Kidney (tissue), 13 donors: ENCODE measurements at regions not wholly inside any gene's neighbourhood (a gene's known extent, or its start where the extent isn't known, plus 50 kb on each side); places are given as distances from the start of the nearest gene placed in this dataset.

ENCODE experiments used
- DNase-seq, 5 donors: peaks; one replicate each; pipeline ENCODE4 v3.0.0-alpha.2; 2013 to 2020
- FAIRE-seq: peaks from 2 replicates; lab custom pipeline; 2012; peaks lifted over from hg19 to GRCh38; lab: Jason Lieb, UNC
- H3K27ac ChIP-seq, 2 donors: one replicate each; pipeline ENCODE4 v1.7.0; 2013; ENCODE audit warnings: low read depth in 2 of 2, low read length in 2 of 2, inconsistent platforms in 1 of 2
- H3K27me3 ChIP-seq: one replicate; pipeline ENCODE4 v1.7.1; 2013; ENCODE audit warnings: low read length, inconsistent platforms; ENCODE audit not compliant: control insufficient read depth, insufficient read depth
- H3K36me3 ChIP-seq, 3 donors: one replicate each; pipeline versions ENCODE4 v1.7.0 to v1.7.1; 2013; ENCODE audit warnings: low read length in 3 of 3, control low read depth in 1 of 3, inconsistent platforms in 1 of 3; ENCODE audit not compliant: insufficient read depth in 3 of 3, control insufficient read depth in 2 of 3
- H3K4me1 ChIP-seq, 3 donors: one replicate each; pipeline versions ENCODE4 v1.7.0 to v1.7.1; 2013; ENCODE audit warnings: low read length in 3 of 3, inconsistent platforms in 1 of 3, low read depth in 1 of 3; ENCODE audit not compliant: control insufficient read depth in 2 of 3, insufficient read depth in 2 of 3
- H3K4me3 ChIP-seq, 3 donors: one replicate each; pipeline versions ENCODE4 v1.7.0 to v1.8.1; 2013; ENCODE audit warnings: low read length in 3 of 3, control low read depth in 1 of 3, inconsistent platforms in 1 of 3
- H3K9ac ChIP-seq, 3 donors: one replicate each; pipeline versions ENCODE4 v1.7.0 to v1.7.1; 2013; ENCODE audit warnings: low read length in 3 of 3, control low read depth in 1 of 3, inconsistent platforms in 1 of 3
- H3K9me3 ChIP-seq, 3 donors: one replicate each; pipeline versions ENCODE4 v1.7.0 to v1.7.1; 2013; ENCODE audit warnings: low read length in 3 of 3, control low read depth in 1 of 3, inconsistent platforms in 1 of 3; ENCODE audit not compliant: control insufficient read depth in 2 of 3, insufficient read depth in 1 of 3
- intact Hi-C: fragments of 100-400 bp; cut with DNase I; formaldehyde crosslinking; loops from one replicate; pipeline ENCODE4 v1.11.1; 2022
- TF ChIP-seq, protein P1 (sequence below): IDR thresholded peaks from 3 replicates; pipeline ENCODE4 v1.5.1; 2012; ENCODE audit warnings: mild to moderate bottlenecking, moderate library complexity, borderline replicate concordance; ENCODE audit not compliant: insufficient read depth; ENCODE audit errors: extremely low read depth
- donor health status: control.
- donor health status: control.
- donor health status: control.
- donor health status: control.
- donor health status: control.
- donor health status: DM: yes; HTN: yes; CAD: no.
- donor health status: Normal renal cell carcinoma (clear cell type).

DNA sequence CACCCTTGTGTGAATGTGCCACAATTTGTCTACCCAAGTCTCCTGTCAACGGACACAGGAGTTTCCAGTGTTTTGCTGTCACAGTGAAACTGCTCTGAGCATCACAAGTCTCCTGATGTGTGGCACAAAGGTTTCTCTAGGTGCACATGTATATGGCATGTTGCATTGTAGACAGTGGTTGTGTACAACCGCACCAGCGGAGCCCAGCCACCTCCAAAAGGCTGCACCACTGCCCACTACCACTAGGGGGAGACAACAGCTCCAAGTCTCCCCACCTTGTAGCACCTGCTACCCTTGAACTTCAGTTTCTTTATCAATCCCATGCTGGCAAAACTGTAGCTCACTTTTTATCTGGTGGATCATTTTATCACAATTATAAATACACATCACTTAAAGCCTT, 95.5 kb upstream of the ZNF469 start:
- Histone ChIP-seq H3K9ac (no peak overlapping the region), H3K36me3 (no peaks in the 10 kb centered on the region), H3K27me3 (no peaks in the 10 kb centered on the region), H3K4me1 (no peaks in the 10 kb centered on the region), H3K9me3 (peaks cover 0 to 16% (median 2%) of the 10 kb centered on the region in 3 donors), H3K4me3 (no peak overlapping the region), H3K27ac (no peak overlapping the region)
- intact Hi-C loops: no loop called here
- TF ChIP-seq, protein P1, sequence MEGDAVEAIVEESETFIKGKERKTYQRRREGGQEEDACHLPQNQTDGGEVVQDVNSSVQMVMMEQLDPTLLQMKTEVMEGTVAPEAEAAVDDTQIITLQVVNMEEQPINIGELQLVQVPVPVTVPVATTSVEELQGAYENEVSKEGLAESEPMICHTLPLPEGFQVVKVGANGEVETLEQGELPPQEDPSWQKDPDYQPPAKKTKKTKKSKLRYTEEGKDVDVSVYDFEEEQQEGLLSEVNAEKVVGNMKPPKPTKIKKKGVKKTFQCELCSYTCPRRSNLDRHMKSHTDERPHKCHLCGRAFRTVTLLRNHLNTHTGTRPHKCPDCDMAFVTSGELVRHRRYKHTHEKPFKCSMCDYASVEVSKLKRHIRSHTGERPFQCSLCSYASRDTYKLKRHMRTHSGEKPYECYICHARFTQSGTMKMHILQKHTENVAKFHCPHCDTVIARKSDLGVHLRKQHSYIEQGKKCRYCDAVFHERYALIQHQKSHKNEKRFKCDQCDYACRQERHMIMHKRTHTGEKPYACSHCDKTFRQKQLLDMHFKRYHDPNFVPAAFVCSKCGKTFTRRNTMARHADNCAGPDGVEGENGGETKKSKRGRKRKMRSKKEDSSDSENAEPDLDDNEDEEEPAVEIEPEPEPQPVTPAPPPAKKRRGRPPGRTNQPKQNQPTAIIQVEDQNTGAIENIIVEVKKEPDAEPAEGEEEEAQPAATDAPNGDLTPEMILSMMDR: no peak
- DNase-seq (peak in 1 of 5 donors; percentile 18), FAIRE-seq (no peak)

DNA sequence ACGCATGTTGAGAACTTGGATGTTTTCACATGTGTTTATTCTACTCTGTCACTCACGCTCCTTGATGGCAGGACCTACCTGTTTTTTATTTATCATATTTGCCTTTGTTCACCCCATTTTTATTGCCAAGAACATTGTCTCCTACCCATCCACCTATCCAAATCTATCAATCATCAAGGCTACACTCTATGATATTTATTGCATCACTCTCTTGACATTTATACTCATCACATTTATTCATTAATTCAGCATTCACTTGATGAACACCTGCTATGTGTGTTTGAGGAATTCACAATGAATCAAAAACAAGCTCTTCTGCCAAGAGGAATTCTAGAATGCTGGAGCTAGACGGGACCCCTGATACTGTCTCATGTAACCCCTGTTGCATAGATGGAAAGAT, 94.5 kb upstream of the ZNF469 start:
- H3K27me3 ChIP-seq: no peaks in the 10 kb centered on the region
- no peak for FAIRE-seq
- H3K27ac ChIP-seq: no peak overlapping the region
- no peak overlapping the region for H3K4me3 ChIP-seq
- no peak for DNase-seq
- no peak overlapping the region for H3K9ac ChIP-seq
- TF ChIP-seq, protein P1: no peak
- no peaks in the 10 kb centered on the region for H3K4me1 ChIP-seq
- peaks cover 0 to 16% (median 2%) of the 10 kb centered on the region in 3 donors for H3K9me3 ChIP-seq
- H3K36me3 ChIP-seq: no peaks in the 10 kb centered on the region
- intact Hi-C loops: no loop called here

DNA sequence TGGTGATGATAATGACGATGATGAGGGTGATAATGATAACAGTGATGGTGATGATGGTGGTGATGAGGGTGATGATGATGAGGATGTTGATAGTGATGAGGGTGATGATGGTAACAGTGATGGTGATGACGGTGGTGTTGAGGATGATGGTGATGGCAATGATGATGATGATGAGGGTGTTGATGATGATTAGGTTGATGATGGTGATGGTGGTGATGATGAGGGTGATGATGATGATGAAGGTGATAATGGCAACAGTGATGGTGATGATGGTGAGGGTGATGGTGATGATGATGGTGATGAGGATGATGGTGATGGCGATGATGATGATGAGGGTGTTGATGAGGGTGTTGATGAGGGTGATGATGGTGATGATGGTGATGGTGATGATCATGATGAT, 93.8 kb upstream of the ZNF469 start:
- Histone ChIP-seq H3K4me1 (no peaks in the 10 kb centered on the region), H3K9me3 (peaks cover 0 to 16% (median 2%) of the 10 kb centered on the region in 3 donors), H3K36me3 (no peaks in the 10 kb centered on the region), H3K9ac (no peak overlapping the region), H3K4me3 (no peak overlapping the region), H3K27ac (no peak overlapping the region), H3K27me3 (no peaks in the 10 kb centered on the region)
- no peak for FAIRE-seq
- TF ChIP-seq, protein P1: no peak
- DNase-seq: no peak
- intact Hi-C loops: no loop called here

DNA sequence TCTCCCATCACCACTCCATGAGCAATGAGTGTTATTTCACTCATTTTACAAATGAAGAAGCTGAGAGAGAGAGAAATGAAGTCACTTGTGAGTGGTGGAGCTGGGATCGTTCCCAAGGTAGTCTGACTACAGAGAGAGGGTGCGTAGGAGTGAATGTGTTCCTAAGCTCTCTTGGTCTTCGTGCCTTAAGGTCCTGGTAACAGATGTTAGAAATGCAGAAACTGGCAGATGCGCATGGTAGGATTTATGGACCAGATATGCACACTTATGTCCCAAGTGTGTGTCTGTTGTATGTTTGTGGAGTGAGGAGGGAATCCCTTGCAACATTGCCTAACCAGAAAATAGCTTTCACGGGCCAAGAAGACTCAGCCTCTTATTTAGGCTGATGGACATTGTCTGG, 93.2 kb upstream of the ZNF469 start:
- TF ChIP-seq, protein P1: no peak
- DNase-seq (no peak), FAIRE-seq (no peak)
- H3K9ac ChIP-seq: no peak overlapping the region
- peaks cover 0 to 16% (median 2%) of the 10 kb centered on the region in 3 donors for H3K9me3 ChIP-seq
- no peaks in the 10 kb centered on the region for H3K27me3 ChIP-seq
- intact Hi-C loops: no loop called here
- H3K36me3 ChIP-seq: no peaks in the 10 kb centered on the region
- H3K27ac ChIP-seq: no peak overlapping the region
- H3K4me3 ChIP-seq: no peak overlapping the region
- H3K4me1 ChIP-seq: no peaks in the 10 kb centered on the region
